ENCODE measurements at regions not wholly inside any gene's neighbourhood (a gene's known extent, or its start where the extent isn't known, plus 50 kb on each side); places are given as distances from the start of the nearest gene placed in this dataset.

DNA sequence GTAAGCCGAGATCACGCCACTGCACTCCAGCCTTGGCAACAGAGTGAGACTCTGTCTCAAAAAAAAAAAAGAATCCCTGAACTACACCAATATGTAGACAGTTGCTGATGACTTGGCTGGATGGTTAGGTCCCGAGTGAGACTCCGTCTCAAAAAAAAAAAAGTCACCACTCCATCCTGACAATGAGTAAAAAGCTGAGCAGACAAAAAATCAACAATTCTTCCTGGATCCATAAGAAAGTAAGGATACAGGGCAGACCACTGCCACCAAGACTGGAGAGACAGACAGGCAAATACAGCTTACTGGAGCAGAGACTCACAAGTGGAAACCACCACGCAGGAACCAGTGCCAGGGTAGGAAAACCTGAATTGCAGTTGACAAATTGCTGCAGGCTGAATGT, 67.1 kb upstream of the ERCC4 start:
- Histone ChIP-seq H3K27me3 (ENCODE audit: control insufficient read depth in 2 of 2, insufficient read depth in 2 of 2, low read length in 2 of 2) (no peaks in the 10 kb centered on the region), H3K4me1 (ENCODE audit: control insufficient read depth, extremely low read depth, insufficient read depth, low read length) (no peaks in the 10 kb centered on the region), H3K4me2 (ENCODE audit: insufficient read depth, low read length) (no peak overlapping the region), H3K79me2 (ENCODE audit: control insufficient read depth, insufficient read depth, low read length) (no peaks in the 10 kb centered on the region), H4K20me1 (replicated peaks; ENCODE audit: control insufficient read depth, extremely low read depth, insufficient read depth, low read length) (no peaks in the 10 kb centered on the region), H2AFZ (ENCODE audit: low read depth, low read length) (no peak overlapping the region), H3K27ac (ENCODE audit: insufficient read depth, low read depth, low read length) (no peak overlapping the region), H3K36me3 (ENCODE audit: control insufficient read depth in 2 of 2, extremely low read depth in 1 of 2, insufficient read depth in 2 of 2, low read length in 2 of 2) (no peaks in the 10 kb centered on the region), H3K9me3 (replicated peaks; ENCODE audit: control insufficient read depth, insufficient read depth, low read length) (no peaks in the 10 kb centered on the region), H3K9ac (replicated peaks; ENCODE audit: extremely low read depth, insufficient read depth, low read length) (no peak overlapping the region), H3K4me3 (replicated peaks in 1 of 3; ENCODE audit: insufficient read depth in 1 of 3, low read depth in 1 of 3, low read length in 3 of 3) (no peak overlapping the region), H3K9me1 (replicated peaks; ENCODE audit: control insufficient read depth, extremely low read depth, insufficient read depth, low read length) (no peaks in the 10 kb centered on the region)
- TF ChIP-seq GATA2 (IDR thresholded peaks at IDR 0.05; ENCODE audit: insufficient read depth, insufficient read length, low read depth, low read length) (no peak), POLR2AphosphoS5 (IDR thresholded peaks at IDR 0.05; ENCODE audit: insufficient read depth, low read depth, low read length) (no peak), MYC (IDR thresholded peaks at IDR 0.05; ENCODE audit: low read depth, low read length) (no peak), JUN (IDR thresholded peaks at IDR 0.05; ENCODE audit: borderline replicate concordance, insufficient read depth, insufficient read length, low read depth) (no peak), FOS (IDR thresholded peaks at IDR 0.05; ENCODE audit: borderline replicate concordance, insufficient read depth, low read length) (no peak), EZH2 (IDR thresholded peaks at IDR 0.05; ENCODE audit: borderline replicate concordance, low read depth, low read length, severe bottlenecking) (no peak), POLR2A (IDR thresholded peaks at IDR 0.05; ENCODE audit: low read depth, low read length) (no peak)
- TF ChIP-seq, protein P1, sequence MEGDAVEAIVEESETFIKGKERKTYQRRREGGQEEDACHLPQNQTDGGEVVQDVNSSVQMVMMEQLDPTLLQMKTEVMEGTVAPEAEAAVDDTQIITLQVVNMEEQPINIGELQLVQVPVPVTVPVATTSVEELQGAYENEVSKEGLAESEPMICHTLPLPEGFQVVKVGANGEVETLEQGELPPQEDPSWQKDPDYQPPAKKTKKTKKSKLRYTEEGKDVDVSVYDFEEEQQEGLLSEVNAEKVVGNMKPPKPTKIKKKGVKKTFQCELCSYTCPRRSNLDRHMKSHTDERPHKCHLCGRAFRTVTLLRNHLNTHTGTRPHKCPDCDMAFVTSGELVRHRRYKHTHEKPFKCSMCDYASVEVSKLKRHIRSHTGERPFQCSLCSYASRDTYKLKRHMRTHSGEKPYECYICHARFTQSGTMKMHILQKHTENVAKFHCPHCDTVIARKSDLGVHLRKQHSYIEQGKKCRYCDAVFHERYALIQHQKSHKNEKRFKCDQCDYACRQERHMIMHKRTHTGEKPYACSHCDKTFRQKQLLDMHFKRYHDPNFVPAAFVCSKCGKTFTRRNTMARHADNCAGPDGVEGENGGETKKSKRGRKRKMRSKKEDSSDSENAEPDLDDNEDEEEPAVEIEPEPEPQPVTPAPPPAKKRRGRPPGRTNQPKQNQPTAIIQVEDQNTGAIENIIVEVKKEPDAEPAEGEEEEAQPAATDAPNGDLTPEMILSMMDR (IDR thresholded peaks at IDR 0.05; ENCODE audit: extremely low read depth in 1 of 2, insufficient read depth in 1 of 2, low read depth in 1 of 2, low read length in 2 of 2): no peak
- TF ChIP-seq, protein P2, sequence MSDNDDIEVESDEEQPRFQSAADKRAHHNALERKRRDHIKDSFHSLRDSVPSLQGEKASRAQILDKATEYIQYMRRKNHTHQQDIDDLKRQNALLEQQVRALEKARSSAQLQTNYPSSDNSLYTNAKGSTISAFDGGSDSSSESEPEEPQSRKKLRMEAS (IDR thresholded peaks at IDR 0.05; ENCODE audit: insufficient read depth, insufficient read length): no peak
- FAIRE-seq: no peak
- dilution Hi-C loops (cut with MboI; ENCODE audit: extremely low pct_ligation_motif_present, low sequenced_read_pairs): no loop called here
- POLR2A ChIA-PET: no interaction called here
- intact Hi-C loops (cut with micrococcal nuclease): no loop called here
- no TSS peak for BruUV-seq (replicated peaks)
- CTCF ChIA-PET: interaction anchor here (1.0 kb wide), 1 partner anchor 21 kb away, joined by 3 read pairs; no protein-coding TSS in a partner anchor
- no peak for DNase-seq (ENCODE audit: low read depth, low spot score)

All from endothelial cell of umbilical vein (primary cell).